Left ventricle myocardium inferior (tissue), 1 donor: ENCODE measurements at regions not wholly inside any gene's neighbourhood (a gene's known extent, or its start where the extent isn't known, plus 50 kb on each side); places are given as distances from the start of the nearest gene placed in this dataset.

Experiments used
- DNase-seq: peaks from one replicate; pipeline ENCODE4 v3.0.0-alpha.2; 2020
- H3K27ac ChIP-seq: fragments of 200-600 bp; replicated peaks from 2 replicates; pipeline ENCODE4 v1.8.0; 2021
- H3K27me3 ChIP-seq: fragments of 200-600 bp; 2 replicates; pipeline ENCODE4 v1.8.0; 2021; ENCODE audit warnings: low read depth
- H3K36me3 ChIP-seq: fragments of 200-600 bp; 2 replicates; pipeline ENCODE4 v1.8.0; 2021
- H3K4me1 ChIP-seq: fragments of 200-600 bp; 2 replicates; pipeline ENCODE4 v1.8.0; 2021
- H3K4me3 ChIP-seq: fragments of 200-600 bp; 2 replicates; pipeline ENCODE4 v1.8.0; 2021; ENCODE audit warnings: mild to moderate bottlenecking, moderate library complexity
- H3K9me3 ChIP-seq: fragments of 200-600 bp; replicated peaks from 2 replicates; pipeline ENCODE4 v1.8.0; 2021
- intact Hi-C: fragments of 100-400 bp; cut with micrococcal nuclease; formaldehyde crosslinking; loops from one replicate; pipeline ENCODE4 v1.11.0; 2022
- TF ChIP-seq, protein P1 (sequence below): fragments of 200-600 bp; IDR thresholded peaks from 2 replicates; pipeline ENCODE4 v1.8.0; 2021; ENCODE audit warnings: antibody characterized with exemption, mild to moderate bottlenecking, borderline replicate concordance
- donor health status: DM: no; HTN: yes; CAD: no; lungs with severe emphysema.

DNA sequence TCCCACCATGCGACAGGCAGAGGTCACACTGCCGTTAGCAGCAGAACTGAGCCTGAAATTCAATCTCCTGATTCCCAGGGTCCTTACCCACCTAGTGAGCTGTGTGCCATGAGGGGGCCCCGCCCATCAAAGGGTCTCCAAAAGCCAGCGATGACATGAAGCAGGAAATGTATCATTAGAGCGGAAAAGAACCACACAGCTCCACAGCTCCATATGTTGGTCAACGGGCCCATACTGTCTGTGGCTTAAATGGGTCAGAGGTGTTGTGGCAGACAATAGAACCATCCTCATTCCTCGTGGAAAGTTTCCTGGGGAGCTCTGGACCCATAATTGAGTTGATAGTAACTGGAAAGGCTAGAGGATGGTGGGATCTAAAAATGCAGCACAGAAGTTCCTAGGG, 68.1 kb upstream of the PODXL start:
- peaks cover 100% of the 10 kb centered on the region for H3K4me1 ChIP-seq
- no peaks in the 10 kb centered on the region for H3K36me3 ChIP-seq
- H3K4me3 ChIP-seq, result no peak overlapping the region

DNA sequence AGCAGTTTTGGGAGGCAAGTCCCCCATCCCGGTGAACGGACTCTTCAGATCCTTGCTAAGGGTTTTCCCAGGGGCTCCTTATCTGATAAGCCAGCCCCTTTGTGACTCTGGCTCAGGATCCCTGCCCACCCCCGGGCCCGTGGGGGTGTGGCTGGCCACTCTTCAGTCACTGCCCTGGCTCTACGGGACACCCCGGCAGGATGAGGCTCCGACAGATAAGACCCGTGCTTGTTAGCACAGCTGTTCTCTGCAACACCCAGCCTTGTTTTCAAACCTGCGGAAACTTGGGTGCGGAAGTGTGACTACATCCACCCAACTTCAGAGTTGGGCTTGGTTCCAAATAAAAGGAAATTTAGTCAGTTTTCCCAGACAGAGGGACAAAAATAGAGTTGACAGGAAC, 66.7 kb upstream of the PODXL start:
- Histone ChIP-seq H3K9me3 (no peaks in the 10 kb centered on the region), H3K36me3 (no peaks in the 10 kb centered on the region), H3K4me3 (peak overlapping the region; percentile 26), H3K4me1 (peaks cover 100% of the 10 kb centered on the region), H3K27me3 (no peaks in the 10 kb centered on the region), H3K27ac (peak overlapping the region; percentile 85)
- intact Hi-C loops, result no loop called here
- TF ChIP-seq, protein P1, sequence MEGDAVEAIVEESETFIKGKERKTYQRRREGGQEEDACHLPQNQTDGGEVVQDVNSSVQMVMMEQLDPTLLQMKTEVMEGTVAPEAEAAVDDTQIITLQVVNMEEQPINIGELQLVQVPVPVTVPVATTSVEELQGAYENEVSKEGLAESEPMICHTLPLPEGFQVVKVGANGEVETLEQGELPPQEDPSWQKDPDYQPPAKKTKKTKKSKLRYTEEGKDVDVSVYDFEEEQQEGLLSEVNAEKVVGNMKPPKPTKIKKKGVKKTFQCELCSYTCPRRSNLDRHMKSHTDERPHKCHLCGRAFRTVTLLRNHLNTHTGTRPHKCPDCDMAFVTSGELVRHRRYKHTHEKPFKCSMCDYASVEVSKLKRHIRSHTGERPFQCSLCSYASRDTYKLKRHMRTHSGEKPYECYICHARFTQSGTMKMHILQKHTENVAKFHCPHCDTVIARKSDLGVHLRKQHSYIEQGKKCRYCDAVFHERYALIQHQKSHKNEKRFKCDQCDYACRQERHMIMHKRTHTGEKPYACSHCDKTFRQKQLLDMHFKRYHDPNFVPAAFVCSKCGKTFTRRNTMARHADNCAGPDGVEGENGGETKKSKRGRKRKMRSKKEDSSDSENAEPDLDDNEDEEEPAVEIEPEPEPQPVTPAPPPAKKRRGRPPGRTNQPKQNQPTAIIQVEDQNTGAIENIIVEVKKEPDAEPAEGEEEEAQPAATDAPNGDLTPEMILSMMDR, result no peak
- peak; percentile 68 for DNase-seq

More for the DNA sequence above, 68.1 kb upstream of the PODXL start:
- DNase-seq, result no peak
- Histone ChIP-seq H3K27ac (peak overlapping the region; percentile 85), H3K9me3 (no peaks in the 10 kb centered on the region), H3K27me3 (no peaks in the 10 kb centered on the region)
- TF ChIP-seq, protein P1, result no peak
- intact Hi-C loops, result no loop called here

DNA sequence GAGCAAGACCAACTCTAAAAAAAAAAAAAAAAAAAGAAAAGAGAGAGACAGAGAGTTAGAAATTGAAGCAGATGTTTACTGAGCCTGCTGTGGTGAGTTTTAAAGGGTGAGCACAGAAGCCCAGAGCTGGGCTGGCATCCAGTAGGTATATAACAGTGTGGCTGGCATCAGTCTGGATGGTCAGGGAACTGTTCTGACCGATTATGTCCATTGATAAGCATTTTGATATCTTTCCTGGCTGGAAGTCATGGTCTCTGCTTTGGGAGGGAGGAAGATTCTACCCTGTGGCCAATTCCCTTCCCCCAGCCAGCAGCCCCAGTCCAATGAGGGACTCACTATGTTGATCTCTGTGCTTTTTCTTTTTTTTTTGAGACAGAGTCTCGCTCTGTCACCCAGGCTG, 65.2 kb upstream of the PODXL start:
- Histone ChIP-seq H3K4me3 (no peak overlapping the region), H3K36me3 (no peaks in the 10 kb centered on the region), H3K4me1 (peaks cover 85% of the 10 kb centered on the region), H3K27ac (peak overlapping the region; percentile 85), H3K9me3 (no peaks in the 10 kb centered on the region), H3K27me3 (no peaks in the 10 kb centered on the region)
- intact Hi-C loops, result no loop called here
- TF ChIP-seq, protein P1, result no peak
- DNase-seq, result no peak

DNA sequence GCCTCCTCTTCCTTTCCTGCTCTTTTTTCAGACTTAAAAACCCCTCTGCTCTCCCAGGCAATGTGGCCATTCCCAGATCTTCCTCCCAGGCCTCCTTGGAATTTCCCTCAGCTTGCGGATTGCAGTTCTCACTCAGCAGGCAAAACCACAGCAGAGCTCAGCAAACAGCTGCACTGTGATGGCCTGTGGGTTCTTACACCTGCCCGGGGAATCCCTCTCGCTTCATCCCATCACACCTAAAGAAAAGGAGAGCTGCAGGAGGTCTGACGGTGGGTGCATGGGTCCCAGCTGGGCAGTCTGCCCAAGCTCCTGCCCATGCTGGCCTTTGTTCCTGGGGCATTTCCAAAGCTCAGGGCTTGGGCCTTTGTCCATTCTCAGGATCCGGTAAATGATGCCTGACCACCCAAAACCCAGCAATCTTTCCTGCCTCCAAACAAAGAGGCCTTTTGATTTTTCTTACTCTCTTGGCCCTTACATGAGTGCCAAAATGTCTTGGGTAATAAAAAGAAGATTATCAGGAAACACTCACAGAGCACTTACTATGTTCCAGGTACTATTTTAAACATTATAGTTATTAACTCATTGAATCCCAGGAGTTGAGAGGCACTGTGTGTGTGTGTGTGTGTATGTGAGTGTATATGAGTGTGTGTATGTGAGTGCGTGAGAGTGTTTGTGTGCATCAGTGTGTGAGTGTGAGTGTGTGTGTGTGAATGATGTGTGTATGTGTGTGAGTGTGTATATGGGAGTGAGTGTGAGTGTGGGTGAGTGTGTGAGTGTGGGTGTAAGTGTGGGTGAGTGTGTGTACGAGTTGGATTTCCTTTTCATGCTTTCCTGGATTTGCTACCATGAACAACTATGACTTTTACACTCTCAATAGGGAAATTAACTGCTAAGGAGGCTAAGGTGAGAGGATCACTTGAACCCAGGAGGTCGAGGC, 64.5 kb upstream of the PODXL start:
- no peaks in the 10 kb centered on the region for H3K36me3 ChIP-seq
- no peaks in the 10 kb centered on the region for H3K27me3 ChIP-seq
- H3K4me3 ChIP-seq, result no peak overlapping the region
- intact Hi-C loops, result no loop called here
- TF ChIP-seq, protein P1, result no peak
- peaks cover 77% of the 10 kb centered on the region for H3K4me1 ChIP-seq
- H3K9me3 ChIP-seq, result no peaks in the 10 kb centered on the region
- DNase-seq, result no peak
- H3K27ac ChIP-seq, result peak overlapping the region; percentile 85

DNA sequence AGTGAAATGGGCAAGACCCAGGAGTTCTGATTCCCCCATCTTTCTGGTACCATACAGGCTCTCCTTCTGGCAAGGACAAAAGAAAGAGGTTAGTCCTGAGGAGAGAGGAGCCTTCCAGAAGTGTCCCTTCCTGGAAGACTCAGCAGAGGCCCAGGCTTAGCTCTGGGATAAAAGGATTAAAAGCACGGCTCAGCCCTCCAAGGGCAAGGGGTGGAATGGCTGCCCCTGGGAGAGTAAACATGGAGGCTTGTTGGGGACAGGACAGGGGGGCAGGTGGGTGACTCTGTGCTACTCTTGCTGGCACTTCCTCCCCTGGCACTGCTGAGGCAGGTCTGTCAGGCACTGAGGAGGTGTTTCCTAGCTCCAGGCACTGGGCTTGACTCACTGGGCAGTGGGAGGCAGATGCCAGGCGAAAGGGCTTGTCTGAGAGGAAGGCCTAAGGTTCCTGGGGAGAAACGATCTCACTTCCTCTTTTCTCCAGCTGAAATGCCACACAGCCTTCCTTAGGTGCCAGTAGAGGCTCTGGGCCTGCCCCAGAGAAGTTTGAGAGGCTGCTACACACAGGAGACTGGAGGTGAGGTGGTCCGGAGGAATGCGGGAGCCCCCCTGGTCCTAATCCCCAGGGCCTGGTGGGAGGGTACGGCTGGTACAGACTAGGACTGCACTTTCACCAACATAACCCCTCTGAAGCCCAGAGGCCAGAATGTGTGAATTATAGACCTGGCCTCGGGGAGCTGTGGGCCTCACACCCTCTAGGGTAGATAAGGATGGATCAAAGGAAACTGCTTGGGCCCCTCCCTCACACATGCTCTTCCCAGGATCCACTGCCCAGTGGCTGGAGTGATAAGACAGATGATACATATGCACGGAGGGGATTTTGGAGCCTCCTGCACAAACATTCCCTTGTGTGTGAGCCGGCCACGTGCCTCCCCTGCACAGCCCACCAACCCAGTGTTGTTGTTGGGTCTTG, 63.2 kb upstream of the PODXL start:
- H3K4me3 ChIP-seq, result no peak overlapping the region
- intact Hi-C loops, result no loop called here
- peak overlapping the region; percentile 85 for H3K27ac ChIP-seq
- peaks cover 64% of the 10 kb centered on the region for H3K4me1 ChIP-seq
- H3K9me3 ChIP-seq, result no peaks in the 10 kb centered on the region
- TF ChIP-seq, protein P1, result no peak
- no peak for DNase-seq
- no peaks in the 10 kb centered on the region for H3K27me3 ChIP-seq
- H3K36me3 ChIP-seq, result no peaks in the 10 kb centered on the region
